HG03378 (cell line): ENCODE measurements at regions not wholly inside any gene's neighbourhood (a gene's known extent, or its start where the extent isn't known, plus 50 kb on each side); places are given as distances from the start of the nearest gene placed in this dataset.

Experiments used
- ATAC-seq: cut with Tn5 transposase; IDR thresholded peaks from one replicate; pipeline ENCODE4 v1.9.1; 2021; ENCODE audit warnings: mild to moderate bottlenecking, moderate library complexity; ENCODE audit not compliant: unreplicated experiment

DNA sequence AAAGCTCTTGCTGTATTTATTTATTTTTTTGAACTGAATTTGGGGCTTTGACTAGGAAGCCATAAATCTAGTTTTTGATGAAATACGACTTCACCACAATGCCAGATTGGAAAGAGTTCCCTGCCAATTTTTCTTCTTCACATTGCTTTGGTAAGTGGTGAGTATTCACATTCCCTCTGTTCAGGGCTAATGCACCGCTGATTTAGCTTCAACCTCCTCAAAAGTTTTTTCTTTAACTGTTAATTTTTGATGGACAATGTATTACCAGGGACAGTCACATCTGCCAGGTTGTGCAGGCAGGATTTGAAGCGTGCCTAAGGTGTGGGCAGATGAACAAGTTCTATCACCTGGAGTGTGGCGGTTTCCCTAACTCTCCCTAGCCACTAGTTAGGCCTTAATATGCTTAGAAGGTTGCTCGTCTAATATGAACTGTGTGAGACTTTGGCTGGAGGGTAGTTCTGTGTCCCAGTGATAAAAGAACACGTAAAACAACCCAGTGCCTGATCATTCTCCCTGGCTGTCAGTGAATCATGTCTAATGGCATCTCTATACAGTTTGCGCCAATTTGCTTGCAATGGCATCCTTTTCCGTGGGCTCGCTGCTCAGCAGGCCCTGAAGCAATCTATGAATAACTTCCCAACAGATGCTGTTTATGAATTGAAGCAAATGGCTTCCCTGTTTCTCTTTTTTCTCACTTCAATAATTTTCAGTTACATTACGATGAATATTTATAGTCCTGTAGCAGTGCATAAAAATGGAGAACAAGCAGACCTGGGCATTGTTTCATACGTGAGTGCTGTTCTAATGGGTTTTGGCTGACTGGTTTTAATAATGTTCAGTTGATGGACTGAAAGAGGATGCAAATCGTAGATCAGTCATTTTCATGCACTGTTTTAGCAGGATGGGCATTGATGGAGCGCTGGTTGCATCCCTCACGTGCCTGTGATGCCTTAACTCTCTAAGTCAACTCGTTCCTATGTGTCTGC, 243.2 kb upstream of the SUCLG2 start:
- ATAC-seq = no peak

DNA sequence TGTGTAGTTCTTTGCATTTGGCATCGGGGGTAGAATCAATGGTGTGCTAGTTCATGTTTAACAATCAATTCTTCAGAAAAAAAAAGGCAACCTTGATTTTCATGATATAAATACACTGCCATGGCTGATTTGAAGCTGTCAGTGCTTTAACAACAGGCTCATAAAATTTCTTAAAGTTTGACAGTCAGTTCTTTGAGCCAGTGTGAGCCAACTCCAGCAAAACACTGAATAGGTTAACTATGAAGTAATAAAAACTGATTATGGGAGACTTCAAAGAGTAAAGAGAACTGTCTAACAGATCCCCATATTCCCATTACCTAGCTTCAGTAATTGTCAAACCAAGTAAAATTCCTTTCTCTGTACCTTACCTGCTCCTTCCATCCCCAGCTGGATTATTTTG, 241.7 kb upstream of the SUCLG2 start:
- ATAC-seq = no peak

DNA sequence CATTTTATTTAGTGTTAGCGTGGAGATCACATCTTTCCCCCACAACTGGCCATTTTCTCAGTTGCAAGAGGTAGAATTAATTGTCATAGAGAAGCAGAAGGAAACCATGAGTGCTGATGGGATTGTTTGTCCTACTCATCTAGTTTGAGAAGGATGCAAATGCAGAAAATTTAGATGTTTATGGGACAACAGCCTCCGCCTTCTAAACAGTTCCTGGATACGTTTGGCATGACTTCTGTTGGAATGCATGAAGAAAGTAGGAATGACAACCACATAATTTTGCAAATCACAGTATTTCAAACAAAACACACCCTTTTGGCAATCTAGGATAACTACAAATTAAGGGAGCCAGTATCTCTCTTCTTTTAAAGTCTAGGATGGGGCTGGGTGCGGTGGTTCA, 240.1 kb upstream of the SUCLG2 start:
- ATAC-seq = no peak

DNA sequence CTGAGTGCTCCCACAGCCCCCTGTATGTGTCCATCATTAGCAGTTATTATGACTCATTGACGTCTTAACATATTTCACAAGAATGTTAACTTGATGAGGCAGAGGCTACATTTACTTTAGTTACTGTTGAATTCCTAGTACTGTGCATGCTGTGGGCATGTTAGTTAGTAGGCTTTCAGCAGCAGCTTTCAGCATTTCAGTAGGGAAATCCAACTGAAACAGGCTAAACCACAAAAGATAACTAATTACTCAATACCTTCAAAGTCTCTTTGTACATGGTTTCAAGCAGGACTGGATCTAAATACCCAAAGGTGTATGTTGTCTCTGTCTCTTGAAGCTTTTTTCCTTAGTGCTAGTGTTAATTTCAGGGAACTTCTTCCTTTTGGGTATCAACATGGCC, 229.9 kb upstream of the SUCLG2 start:
- no peak for ATAC-seq

DNA sequence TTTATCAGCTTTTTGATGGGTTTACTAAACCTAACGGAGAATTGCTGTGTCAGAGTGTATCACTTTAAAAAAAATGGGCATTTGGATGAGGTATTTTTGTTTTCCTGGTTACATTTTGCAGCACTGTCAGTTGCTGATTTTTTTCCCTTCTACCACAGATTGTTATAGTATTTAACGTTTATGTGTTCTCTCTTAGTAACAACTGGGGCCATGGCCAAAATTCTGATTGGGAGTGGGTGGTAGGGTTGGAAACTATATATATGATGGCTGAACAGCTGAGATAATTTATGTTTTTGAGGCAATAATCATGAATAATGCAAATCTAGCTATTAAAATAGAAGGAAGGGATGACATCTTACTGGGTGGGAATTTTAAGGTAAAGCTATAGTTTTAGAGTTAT, 229.4 kb upstream of the SUCLG2 start:
- no peak for ATAC-seq

DNA sequence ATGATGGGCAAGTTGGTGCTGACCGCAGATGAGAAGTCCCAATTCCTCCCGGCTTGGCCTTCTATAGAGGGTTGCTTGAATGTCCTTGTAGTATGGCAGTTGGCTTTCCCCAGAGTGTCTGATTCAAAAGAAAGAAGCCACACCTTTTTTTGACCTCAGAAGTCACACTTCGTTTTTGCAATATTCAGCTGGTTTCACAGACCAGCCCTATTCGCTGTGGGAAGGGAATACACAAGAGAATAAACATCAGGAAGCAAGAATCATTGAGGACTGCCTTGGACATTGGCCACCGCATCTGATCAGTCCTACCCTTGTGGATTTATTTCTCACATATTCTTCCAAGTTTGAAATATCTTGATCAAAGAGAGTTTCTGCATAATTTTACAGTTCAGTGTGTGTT, 228.6 kb upstream of the SUCLG2 start:
- ATAC-seq = no peak

DNA sequence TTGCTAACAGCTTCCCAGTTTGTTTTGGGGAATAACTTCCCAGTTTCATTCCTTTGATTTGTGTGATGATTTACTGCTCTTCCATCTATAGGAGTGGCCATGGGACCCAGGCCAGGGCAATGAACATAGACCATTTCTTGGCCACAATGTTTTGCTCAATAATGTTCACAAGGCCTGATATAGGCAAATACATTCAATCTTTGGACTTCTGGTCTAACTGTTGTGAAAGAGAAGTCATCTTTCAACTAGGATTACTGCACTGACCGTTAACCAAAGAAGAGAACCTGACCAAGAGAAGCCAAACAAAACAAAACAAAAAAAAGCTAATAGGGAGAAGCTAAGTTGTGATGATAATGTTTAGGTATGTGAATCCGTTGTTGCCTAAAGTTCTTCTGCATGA, 221.8 kb upstream of the SUCLG2 start:
- ATAC-seq = no peak

DNA sequence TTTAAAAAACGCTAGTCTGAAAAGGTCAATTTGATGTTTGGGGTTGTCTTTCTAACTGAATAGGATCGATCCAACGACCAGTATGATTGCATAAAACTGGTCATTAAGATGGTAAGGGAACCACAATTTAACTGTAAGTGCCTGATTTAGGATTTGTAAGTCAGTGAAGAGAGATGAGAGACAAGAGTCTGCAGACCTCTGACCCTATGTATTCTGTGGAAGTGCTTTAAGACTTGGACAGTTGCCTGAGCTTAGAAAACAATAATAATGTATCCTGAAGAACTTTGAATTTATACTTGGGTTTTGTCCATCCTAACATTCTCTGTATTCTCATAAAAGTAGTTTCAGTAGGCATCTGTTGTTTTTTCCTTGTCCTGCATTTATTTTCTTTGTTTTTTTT, 221.4 kb upstream of the SUCLG2 start:
- ATAC-seq = no peak

DNA sequence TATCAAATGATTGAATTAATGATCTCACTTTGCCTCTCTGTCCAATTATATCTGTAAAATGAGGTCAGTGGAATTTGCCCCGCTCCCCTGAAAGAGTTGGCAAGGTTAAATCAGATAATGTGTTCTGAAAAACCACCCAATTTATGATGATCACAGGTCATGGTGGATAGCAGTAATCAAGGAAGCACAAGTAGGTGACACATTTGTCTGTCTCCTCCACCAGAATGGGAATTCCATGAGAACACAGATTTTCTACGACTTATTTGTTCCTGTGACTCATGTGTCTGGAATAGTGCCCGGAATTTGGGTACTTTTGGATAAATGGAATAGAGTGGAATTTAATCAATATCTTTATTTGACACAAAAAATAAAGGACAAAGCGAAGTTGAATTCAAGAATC, 220.9 kb upstream of the SUCLG2 start:
- no peak for ATAC-seq

DNA sequence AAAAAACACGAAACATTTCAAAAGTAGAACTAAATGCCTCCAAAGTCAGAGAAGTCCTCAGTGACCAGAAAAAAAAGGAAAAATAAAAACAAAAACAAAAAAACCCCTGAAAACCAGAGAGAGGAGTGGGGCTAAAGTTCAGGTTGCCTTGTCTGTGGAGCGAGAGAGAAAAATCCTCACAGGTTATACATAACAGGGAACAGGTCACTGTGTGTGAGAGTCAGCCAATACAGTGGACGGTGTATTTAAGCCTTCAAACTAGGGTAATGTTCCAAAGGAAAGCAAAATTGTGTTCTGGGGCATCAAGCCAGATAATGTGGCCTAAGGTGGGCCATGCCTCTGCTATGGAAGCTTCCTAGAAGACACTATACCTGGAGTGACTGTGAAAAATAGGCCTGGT, 216.1 kb upstream of the SUCLG2 start:
- no peak for ATAC-seq

DNA sequence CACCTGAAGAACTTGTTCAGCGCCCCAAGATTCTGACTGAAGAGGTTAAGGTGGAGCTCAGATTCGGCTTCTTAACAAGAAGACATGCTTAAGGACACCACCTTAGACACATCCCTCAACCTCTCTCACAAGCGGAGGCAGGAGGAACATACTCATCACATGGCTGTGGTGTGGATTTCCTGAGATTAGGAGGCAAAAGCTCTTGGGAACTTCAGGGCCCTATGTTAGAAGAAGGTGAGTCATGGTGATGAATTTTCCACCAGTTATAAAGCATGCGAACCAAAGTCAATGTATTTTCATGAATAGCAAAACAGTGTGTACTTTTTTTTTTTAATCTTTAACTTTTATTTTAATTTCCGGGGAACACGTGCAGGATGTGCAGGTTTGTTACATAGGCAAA, 212.2 kb upstream of the SUCLG2 start:
- no peak for ATAC-seq

DNA sequence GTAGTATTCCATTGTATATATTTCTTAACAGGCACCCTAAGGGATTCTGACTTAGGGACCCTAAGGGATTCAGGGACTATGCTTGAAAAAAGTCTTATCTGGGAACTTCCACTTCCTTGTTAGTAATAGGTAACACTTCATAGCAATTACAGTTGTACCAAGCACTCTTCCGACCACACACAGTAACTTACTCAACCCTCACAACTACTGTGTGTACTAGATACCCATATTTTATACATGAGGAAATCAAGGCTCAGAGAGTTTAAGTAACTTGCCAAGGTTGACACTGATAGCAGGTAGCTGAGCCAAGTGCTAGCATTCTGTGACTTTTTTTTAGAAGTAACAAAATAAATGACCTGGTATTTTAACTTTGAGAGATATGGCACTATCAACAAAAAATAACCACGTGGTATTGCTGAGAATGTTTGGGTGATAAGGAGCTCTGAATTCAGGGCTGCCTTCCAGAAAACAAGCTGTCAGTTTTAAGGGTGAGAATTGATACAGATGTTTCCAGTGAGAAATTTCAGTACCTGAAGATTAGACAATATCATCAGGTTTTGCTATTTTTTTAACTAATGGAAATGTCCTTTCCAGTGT, 210.3 kb upstream of the SUCLG2 start:
- no peak for ATAC-seq

DNA sequence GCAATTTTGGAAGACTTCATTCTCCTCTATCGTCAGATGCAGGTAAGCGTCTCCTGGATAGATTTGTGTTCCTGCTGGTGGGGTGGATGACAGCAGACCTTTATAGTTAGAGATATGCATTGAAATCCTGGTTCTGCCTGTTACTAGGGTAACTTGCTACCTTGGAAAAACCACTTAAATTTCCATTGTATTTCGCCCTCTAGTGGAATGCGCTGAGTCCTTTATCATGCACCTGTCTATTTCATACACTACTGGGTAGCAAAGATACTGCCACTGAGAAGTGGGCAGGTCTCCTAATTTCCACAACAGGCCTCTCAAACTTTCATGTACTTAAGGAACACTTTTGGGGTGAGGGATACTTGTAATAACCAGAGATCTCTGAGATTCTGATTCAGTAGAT, 209.5 kb upstream of the SUCLG2 start:
- ATAC-seq = no peak

DNA sequence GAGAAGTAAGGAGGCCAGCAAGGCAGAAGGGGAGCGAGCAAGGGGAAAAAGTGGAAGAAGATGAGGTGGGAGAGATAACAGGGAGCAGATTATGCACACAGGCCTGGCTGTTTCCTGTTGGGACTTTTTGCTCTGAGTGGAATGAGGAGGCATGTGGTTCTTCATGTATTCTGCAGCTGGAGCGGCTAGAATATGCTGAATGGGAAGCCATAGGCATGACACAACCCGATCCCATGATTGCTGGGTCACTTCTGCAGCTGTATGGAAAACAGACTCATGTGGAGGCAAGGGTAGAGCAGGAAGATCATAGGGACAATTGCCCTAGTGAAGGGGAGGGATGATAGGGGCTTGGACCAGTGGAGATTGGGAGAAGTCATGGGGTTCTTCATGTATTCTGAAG, 206.0 kb upstream of the SUCLG2 start:
- no peak for ATAC-seq

DNA sequence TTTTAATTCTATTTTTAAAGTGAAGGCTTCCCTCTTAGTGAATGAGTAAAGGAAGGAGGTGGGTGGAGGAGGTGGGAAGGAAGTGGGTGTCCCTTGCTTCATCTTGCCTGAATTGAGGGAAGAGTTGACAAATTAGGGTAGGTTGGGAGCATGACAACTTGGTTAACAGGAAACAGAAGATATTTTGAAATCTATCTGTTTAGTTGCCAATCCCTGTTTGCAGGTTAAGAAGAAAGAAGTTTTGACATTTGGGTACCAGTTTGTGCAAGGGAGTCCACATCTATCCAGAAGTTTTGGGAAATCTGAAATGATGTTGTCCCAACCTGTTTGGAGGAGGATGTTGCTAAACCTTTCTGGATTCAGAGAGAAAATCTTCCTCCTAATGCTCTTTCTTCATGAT, 204.1 kb upstream of the SUCLG2 start:
- no peak for ATAC-seq

DNA sequence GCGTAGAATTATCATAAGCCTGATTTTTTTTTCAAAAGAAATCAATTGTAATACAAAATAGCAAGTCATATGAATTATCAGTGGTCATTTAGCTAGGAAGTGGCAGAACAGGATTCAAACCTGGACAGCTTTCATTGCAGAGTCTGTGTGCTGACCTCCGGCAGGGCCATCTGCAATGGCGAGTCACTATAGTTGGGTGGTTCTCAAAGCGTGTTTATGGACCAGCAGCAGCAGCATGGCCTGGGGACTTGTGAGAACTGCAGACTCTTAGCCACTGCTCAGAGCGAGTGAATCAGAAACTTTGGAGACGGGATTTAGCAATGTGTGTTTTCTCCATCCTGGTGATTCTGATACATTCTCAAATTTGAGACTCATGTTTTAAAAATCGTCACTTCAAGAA, 202.3 kb upstream of the SUCLG2 start:
- no peak for ATAC-seq

DNA sequence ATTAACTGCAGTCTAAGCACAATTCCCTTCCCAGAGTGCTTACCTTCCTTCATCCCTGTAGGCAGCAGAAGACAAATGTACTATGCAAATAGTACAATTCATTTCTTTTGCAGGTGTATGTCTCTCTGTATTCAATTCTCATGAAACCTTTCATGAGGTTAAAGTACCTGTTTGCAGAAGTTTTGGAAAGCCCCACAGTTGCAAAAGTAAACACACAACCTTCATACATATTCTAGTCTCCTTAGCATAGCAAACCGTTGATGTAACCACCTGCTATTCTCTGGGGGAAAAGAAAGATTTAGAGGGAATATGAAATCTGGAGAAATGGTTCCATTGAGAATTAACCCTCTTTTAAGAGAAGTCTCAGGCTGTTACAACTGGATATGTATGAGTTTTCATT, 200.3 kb upstream of the SUCLG2 start:
- no peak for ATAC-seq

DNA sequence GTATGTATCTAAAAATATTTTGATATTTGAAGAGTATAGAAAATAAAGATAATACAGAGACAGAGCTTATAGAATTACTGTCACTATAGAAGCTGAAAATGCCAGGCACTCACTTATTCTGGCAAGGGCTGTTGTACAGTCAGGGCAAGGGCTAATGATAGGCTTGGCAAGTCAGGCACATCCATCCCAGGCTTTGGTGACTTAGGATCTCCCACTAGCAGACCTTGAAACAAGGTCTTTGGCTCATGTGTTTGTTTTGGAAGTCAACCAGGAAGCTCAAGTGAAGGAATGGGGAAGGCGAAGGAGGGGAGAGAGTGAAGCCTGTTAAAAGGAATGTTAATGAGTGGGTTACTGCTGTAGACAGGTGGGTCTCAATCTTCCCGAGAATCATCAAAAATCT, 199.1 kb upstream of the SUCLG2 start:
- no peak for ATAC-seq

DNA sequence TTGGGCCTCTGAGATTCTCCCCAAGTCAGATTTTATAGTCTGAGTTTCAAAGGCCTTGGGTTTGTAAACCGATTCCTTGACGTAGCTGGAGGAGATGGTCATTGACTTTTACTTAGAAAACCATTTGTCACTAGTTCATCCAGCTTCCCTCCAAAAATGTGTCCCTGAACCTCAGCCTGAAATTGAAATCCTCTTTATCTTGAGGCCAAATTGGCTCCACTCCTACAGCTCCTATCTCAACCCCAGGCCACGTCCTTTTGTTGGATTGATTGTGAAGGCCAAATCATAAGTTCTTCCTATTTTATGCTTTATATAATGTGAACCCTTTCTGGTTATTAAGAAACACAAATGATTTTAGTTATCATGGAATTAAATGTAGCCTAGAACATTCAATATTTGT, 193.9 kb upstream of the SUCLG2 start:
- no peak for ATAC-seq

DNA sequence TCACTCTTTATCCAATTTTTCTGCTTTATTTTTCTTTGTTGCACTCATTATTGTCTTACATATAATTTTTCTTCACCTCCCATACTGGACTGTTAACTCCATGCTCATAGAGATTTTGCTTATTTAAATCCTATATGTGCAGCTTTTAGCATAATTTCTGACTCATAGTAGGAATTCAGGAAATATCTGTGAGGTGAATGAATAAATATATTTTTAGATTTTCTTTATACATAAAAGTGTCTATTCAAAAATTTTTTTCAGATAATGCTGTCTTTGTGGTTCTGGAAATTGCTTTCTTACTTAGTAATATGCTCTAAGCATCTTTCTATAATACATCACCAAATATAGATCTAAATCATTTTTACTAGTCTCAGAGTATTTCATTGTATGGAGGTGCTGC, 191.8 kb upstream of the SUCLG2 start:
- ATAC-seq = no peak

DNA sequence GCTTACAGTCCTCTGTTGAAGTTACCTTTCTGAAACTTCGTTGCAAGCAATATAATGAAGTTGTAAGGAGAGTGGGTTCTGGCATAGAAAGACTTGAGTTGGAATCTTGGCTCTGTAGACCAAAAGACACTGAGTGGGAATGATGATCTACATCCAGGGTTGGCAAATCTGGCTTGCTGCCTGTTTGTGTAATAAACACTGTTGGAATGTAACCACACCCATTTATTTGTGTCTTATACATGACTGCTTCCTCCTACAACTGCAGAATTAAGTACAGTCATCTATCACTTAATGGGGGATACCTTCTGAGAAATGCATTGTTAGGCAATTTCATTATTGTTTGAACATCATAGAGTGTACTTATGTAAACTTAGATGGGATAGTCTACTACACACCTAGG, 178.4 kb upstream of the SUCLG2 start:
- ATAC-seq = no peak

DNA sequence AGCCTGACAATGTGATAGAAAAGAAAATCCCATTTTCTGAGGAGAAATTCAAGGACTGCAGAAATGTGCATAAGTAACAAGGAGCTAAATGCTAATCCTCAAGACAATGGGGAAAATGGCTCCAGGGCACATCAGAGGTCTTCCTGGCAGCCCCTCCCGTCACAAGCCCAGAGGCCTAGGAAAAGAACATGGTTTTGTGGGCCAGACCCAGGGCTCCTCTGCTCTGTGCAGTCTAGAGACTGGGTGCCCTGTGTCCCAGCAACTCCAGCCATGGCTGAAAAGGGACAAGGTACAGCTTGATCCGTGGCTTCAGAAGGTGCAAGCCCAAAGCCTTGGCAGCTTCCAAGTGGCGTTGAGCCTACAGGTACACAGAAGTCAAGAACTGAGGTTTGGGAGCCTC, 176.8 kb upstream of the SUCLG2 start:
- no peak for ATAC-seq
